GM19240 (cell line): ENCODE measurements at regions not wholly inside any gene's neighbourhood (a gene's known extent, or its start where the extent isn't known, plus 50 kb on each side); places are given as distances from the start of the nearest gene placed in this dataset.

Experiments
- DNase-seq: peaks from one replicate; pipeline ENCODE4 v3.0.0; 2011; ENCODE audit warnings: low spot score; ENCODE audit not compliant: insufficient read length

DNA sequence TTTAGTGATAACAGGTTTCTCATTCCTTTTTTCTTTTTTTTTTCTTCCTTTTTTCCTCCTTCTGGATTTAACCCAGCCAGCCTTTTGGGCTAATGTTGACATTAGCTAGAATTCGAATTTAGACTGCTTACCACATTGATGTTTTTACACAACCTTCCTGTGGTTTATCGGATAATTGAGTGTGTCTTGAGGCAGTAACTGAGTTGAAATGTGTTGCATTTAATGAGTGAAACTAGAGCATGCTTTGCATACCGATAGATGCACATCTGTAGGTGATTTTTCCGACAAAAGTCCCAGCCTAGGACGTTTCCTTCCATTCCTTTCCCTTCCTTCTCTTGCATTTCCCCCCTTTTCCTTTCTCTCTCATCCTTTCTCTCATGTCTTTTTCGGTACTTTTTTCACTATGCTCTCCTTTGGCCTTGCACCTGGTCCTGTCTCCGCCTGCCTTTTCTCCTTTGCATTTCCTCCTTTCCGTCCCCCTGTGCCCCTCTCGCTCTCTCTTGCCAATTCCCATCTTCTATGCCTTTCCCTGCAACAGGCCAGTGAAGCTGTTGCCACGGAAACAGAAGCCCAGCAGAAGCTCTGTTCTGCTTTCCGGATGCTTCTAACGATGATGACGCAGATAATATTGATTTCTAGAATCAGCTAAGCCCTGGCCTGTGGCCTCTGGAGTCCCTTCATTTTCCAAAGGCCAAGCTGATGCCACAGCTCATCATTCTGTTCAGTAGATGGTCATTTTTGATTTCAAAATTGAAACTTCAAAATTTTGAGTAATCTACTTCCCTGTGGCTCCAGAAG is 76.1 kb downstream of the SLC25A47 start:
- no peak for DNase-seq

DNA sequence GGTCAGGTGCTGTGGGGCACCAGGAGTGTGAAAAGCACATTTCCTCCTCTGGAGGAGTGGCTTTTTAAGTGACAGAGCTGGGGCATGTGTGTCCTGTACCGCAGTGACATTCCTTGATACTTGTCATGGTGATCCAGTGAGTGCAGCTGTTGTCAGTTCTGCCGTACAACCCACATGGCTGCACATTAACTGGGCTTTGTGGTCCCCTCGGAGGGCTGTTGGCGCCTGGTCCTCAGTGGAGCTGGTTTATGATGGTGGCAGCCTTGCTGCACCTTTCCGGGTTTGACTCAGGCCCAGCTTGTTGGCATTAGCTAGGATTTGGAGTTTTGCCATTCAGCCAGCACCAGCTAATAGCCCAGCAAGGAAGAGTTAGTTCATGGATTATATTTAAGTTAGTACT is 77.0 kb downstream of the SLC25A47 start:
- no peak for DNase-seq

DNA sequence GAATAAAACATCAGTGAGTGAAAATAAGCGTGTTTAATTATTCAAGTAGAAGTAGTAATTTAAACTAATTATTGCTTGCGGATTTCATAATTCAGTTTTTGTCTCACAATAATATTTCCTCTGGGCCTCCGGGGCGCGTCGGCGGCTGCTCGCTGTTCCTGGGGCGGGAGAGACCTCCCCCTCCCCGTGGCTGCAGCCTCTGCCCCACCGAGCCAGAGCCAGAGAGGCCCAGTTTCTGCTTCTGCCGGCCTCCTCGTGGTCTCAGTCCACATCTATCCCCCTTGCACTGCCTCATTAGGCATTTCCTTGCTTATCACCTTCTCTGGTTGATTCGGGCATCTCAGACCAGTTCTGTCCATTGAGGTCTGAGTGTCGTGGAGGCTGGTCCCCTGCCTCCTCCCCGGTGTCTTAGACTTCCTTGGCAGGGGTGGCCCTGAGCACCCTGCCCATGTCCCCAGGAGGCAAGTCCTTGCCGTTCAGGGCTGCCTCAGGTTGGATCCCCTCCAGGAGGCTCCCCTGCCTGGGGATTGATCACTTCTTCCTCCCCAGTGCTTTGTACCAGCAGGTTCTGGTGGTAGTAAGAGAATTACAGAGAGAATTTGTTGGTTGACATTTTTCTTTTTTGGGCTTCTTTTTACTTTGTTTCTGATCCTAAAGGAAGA is 78.0 kb downstream of the SLC25A47 start:
- DNase-seq = no peak

DNA sequence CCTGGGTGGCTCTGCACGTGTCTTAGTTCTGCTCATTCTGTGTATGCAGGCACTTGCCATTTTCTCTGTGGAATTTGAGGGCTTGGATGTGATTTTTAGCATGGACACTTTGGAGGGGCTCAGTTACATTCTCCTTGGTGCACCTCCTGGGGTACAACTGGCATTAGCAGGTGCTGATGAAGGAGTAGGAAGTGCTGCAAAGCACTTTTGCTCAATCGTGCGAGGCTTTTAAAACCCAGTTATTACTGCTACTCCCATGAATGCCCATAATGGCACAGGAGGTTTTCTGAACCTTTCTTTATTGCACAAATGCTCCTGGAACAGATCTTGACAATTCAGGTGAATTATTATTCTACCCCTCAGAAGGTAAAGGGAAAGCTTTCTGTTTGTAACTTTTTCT is 78.7 kb downstream of the SLC25A47 start:
- no peak for DNase-seq

DNA sequence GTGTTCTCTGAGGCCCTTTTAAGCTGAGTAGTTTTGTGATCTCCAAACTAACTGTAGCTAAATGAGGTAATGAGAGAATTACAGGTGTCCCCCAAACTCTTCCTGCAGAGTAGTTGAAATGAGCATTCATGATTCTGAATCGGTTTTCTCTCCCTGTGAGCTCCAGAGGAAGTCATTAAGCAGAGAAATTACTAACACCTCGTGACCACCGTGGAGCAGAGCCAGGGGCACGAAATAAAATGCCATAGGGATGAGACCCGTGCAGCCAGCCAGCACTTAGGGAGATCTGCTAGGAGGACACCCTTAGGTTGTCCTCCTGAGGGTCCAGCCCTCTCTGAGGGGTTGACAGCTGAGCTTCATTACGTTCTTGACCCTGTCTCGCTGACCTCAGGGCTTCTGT is 79.5 kb downstream of the SLC25A47 start:
- DNase-seq = no peak

DNA sequence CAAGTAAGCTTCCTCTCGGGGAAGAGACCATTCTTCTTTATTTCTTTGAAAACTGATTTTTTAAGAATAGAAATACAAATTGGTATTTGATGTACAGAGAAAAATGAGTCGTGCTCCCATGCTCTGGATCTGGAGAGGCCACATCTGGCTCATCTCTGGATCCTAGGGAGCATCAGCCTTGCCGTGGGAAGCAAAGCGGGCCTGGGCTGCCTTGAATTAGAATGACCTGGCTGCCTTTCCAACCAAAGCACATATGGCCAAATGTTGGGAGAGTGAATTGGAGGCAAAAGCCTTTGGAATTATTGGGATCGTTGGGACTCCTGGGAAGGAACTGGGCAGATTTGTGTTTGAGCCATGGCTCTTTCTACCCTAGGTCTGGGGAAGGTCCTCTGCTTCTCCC is 80.0 kb downstream of the SLC25A47 start:
- no peak for DNase-seq

DNA sequence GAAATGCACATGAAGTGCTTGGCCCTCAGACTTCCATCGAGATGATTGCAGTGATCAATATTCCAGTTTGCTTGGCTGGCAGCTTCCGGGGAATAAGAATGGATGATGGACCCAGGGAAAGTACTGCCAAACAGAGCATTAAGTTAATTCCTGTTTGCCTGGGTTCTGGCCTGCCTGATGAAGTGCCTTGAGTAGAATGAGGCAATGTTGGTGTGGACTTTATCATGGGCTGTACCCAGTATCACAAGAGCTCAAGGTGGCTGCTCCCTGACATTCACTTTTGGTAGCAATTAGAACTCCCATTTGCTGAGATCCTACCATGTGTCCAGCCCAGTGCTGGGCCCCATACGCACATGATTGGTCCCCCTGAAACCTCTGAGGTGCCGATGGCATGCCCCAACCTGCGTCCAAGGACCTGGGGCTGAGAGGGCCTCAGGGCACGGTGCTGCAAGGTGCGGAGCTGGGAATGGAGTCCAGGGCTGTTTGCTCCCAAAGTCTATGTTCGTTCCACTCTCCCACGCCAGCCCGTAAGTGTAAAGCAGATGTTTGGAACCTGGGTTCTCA is 80.7 kb downstream of the SLC25A47 start:
- DNase-seq = no peak

DNA sequence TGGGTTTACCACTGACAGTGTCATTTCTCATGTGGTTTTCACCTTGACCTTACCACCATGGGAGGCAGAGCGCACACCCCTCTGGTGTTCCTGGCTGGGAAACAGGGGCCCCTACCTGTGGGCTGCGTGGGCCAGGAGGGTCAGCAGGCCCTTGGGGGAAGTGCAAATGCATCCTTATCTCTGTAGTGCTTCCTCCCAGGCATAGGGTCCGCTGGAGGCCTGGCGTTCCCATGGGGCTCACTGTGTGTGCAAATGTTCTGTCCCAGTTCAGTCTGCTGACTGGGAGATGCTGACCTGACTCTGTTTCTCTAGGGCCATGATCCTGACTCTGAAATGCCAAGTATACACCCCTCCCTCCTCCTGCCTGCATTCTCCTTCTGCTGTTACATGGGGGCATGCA is 81.3 kb downstream of the SLC25A47 start:
- DNase-seq = no peak

DNA sequence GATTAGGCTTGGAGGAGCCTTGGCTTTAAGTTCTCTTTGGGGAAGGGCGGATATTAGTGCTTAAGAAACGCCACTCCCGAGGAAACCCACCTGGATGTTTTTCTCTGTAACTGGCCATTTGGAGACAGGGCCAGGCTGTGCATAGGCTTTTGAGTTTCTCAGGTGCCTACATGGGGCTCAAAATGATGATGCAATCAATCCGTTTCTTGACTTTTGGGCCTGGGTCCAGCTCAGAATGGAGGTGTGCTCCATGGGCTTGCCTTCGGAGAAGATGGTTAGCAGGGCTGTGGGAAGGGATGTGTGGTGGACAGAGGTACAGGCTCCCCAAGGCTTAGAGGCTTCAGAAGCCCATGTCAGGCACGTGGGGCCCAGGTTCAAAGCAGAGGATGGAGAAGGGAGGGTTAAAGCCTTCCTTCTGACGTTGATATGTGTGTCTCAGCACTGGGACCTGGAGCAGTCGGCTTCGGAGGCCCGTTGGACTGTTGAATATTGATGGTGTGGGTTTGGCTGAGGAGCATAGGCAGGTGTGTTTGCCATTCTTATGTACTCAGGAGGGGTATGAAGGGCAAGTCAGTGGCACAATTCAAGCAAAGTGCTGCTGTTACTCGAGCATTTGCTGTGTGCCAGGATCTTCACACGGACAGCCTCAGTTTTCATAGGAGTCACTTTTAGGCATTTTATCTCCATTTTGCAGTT is 82.8 kb downstream of the SLC25A47 start:
- DNase-seq = no peak

DNA sequence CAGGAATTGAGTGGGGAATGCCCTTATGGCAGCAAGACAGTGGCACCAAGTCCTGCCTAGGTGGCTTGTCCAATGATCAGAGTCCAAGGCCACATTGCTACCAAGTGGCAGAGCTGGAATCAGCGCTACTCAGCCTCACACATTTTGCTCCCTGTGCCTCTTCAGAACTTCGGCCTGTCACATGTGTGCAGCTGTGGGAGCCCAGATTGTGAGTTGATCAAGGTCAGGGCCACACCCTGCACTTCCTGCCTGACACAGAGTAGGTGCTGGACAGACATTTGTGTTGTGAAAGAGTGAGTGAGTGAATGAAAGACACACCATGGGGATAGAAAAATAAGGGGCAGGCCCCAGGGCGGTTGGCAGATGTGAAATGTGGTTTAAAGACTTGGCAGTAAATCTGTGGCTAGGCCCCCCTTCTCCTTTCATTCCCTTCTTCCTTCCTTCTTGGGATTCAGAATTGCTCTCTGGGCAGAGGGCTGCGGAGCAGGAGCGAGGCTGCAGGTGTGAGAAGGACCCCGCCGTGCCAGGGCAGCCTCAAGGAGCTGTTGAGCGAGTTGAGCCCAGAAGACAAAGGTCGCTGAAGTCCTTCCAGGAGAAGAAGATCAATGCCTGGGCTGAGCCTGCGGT is 83.5 kb downstream of the SLC25A47 start:
- no peak for DNase-seq

DNA sequence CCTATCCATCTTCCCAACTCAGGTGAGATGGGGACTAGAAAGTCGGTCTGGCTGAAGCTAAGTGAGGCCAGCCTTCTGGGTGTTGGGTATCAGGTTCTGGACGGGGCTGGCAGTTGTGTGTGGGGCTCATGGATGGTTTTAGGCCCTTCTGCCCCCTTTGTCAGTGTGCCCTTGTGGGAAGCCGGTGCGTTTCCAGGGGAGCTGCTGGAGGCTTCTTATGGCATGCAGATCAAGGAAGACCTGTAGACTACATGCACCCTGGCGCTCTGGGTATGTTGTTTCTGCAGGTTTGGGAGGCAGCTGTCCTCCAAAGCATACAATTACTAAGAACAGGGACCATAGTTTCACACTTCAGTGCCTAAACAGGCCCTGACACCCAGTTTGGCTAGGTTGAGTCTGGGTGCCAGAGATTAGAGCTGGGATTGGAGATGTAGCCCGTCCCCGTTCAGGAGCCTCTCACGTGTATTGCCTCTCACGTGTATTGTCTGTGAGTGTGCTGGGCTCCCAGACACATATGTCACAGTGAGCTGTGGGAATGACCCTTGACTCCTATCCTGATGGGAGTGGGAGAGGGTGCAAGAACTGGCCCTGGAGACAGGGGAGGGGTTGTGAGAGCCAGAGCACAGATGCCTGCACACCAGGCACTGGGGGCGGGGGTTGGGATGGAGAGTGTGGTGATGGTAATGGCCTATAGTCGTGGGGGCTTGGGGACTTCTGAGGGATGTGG is 84.4 kb downstream of the SLC25A47 start:
- DNase-seq = no peak

DNA sequence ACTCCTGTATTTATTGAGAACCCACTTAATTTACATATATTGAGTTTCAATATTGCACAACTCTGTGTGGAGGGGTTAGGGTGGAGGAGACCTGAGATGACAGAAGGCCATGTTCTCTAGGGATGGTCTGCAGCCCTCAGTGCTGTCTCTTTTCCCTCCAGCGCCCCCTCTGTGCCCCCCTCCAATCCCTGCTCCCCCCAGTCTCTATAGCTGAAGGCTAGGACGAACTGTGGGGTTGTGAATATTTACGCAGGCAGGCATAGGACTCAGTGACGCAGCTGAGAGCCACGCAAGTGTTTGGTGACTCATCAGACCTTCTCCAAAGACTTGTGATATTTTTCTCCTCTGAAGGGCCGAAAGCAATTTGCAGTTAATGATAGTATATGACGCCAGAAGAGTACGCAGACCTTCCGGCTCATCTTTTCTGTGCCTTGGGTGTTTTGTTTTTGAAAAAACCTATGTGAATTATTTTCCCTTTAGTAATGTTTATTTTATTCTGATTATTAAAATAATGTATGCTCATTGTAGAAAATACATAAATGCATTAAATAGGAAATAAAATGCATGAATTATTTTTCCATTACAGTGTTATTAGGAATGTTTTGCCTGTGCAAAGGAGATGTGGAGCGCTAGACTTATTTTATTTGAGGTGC is 85.3 kb downstream of the SLC25A47 start:
- DNase-seq = no peak

DNA sequence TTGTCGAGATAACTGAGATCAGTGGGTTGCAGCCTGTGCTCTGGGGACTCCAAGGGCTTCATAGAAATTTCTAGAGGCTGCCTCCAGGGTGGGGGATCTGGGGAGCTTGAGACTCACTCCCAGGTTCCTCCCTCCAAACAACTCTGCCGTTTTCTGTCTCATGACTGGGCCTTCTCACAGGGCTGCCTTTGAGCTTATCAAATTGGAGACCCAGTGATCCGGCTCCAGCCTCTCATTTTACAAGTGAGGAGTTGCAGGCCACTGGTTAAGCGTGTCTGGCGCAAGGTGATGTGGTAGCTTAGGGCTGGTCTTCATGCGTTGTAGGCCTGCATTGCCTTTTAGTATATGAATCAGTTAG is 85.8 kb downstream of the SLC25A47 start:
- no peak for DNase-seq

DNA sequence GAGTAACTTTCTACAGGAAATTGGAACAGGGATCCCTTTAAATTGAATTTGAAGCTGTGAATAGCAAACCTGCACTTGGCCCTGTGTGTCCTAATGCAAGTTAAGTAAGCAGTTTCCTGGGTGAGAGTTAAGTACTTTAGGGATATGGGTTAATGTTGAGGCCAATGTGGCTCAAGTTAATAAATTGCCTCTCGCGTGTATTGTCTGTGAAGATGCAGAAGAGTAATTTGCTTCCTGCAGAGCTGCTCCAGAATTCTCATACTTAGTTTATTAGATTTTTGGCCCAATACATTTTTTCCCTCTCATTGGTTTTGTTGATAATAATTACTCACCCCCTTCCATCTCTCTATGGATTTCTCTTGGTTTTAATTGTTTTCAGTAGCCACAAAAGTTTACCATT is 86.5 kb downstream of the SLC25A47 start:
- no peak for DNase-seq

DNA sequence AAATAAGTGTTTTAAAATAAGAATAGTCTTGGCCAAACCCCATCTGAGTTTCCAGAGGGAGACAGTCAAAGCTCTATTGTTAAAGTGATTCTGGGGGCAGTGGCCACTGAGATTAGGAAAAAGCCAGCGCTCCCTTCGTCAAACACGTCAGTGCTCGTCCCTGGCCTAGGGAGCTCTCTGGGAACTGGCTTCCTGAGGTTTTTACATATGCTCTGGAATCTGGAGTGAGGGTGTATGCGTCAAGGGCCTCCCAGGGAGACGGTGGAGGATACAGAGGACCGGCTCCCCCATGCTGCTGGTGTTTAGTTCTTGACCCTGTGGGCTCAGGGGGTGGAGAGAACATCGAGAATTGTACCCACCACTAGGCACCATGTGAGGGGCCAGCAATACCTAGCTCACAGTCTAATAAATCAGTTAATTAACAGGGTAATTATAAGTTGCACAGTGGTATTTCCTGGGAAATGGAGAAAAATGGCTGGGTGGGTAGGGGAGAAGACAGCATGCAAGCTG is 87.0 kb downstream of the SLC25A47 start:
- DNase-seq = no peak

DNA sequence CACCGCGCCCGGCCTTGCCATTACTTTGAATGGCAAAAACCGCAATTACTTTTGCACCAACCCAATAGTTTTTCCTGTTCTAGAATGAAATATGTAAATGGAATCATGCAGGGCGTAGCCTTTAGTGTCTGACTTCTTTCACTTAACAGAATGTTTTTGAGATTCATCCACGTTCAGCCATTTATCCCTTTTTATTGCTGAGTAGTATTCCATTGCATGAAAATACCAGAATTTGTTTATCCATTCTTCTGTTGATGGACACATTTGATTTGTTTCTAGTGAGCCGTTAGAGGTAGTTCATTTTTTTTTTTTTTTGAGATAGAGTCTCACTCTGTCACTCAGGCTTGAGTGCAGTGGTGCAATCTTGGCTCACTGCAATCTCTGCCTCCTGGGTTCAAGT is 90.6 kb downstream of the SLC25A47 start:
- DNase-seq = no peak

DNA sequence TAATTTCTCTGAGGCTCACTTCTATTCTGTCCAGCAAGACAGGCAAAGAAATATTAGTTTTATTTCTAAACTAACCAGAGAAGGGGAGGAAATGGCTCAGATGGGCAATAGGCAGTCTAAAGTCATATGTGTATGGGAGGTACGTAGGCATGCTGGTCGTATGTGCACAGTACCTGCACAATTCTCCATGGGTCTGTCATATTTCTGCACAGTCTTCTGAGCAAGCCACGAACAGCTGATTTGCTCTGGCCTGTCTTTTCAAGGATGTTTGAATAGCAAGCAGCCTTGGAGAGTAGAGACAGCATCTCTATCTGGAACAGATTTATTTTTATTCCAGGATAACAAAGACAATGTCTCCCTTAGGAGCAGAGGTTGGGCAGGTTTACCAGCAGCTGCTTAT is 92.1 kb downstream of the SLC25A47 start:
- DNase-seq = no peak

DNA sequence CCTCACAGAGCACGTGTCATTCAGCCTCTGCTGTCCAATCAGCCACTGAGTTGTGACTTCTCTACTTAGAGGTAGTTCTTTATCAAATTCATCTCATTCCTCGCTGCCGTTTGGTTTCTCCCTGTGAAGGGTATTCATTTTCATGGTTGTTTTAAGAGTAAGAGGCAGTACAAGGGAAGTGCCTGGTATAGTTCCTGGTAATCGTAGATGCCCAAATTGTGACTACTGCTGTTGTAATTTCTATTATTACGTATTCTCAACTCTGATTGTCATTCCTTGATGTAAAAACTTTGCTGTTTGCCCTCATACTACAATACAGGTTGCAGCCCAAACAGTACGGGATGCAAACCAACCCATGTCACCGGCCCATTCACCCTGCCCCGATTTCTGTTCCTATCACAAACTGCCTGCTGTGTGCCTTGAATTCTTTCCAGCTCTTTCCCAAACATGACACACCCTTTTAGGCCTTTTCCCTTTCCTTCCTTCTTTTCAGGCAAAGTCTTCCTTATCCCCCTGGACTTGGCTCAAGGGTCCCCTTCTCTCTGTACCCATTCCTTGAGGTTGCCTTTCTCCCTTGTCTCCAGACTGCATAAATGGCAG is 93.0 kb downstream of the SLC25A47 start:
- DNase-seq = no peak

DNA sequence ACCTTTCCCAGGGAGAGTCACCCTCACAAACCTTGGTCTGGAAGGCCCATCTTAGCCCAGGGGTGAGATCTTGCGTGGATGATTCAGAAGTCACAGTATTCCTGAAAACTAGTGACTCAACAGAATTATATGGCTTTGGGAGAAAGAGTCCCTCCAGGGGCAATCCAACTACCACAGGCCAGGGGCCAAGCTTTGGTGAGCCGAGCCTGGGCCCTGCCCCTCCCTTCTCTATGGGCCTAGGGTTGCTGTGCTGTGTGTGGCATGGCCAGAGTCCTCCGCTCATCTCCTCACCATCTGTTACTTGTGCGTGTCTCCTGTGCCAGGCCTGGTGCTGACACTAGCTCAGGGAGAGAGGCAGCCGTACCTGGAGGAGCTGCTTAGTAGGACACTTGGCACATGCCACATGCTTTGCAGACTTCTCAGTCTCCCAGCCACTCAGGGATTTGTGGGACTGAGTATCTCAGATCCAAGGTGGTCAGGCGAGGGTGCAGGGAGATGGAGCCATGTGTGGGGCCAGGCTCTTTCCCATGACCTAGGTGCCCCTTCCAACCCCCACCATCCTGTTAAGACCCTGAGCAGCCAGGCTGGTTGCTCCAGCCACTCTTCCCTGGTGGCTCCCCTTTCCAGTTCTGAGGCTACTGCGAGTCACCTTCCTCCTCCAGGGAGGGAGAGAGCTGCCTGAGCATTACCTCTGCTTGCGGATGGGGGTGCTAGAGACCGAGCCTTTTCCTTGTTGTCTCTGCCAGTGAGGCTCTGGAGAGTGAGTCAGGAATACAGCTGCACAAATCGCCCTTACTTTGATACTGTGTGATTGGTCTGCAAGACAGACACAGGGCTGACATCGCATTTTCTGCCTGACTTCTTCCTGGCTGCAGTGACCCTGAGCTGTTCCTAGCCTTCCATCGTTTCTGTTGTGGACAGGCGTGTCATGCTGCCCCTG is 94.1 kb downstream of the SLC25A47 start:
- no peak for DNase-seq
